Cerebellar cortex (tissue), 1 donor: ENCODE measurements at regions not wholly inside any gene's neighbourhood (a gene's known extent, or its start where the extent isn't known, plus 50 kb on each side); places are given as distances from the start of the nearest gene placed in this dataset.

Experiments
- DNase-seq: peaks from one replicate; pipeline ENCODE4 v3.0.0-alpha.2; 2015; ENCODE audit warnings: low spot score

GRCh38 chr9:130781569-130781968, 53.5 kb upstream of the ABL1 start:
- DNase-seq: no peak

GRCh38 chr9:130782886-130783530, 52.0 kb upstream of the ABL1 start:
- DNase-seq: no peak

- DNase-seq: no peak
These were observed 50.0 kb upstream of the ABL1 start for GRCh38 chr9:130785053-130785452.
